Stimulated activated naive CD8-positive, alpha-beta T cell treated with anti-CD3 and anti-CD28 coated beads, Interleukin-15, amount 100 ng/mL, for 72 hours (primary cell): ENCODE measurements at regions not wholly inside any gene's neighbourhood (a gene's known extent, or its start where the extent isn't known, plus 50 kb on each side); places are given as distances from the start of the nearest gene placed in this dataset.
"Not testable (repeated sequence)": the region's sequence is repeated elsewhere in the genome, so short reads cannot be mapped to it uniquely, and the experiment has no call there.

Experiments used
- ATAC-seq: fragments of 150-1000 bp; cut with Tn5 transposase; 2 replicates; pipeline ENCODE4 v1.10.0; 2021; ENCODE audit warnings: mild to moderate bottlenecking, moderate library complexity
- DNase-seq, 2 donors: peaks; one replicate each; pipeline ENCODE4 v3.0.0; 2021 to 2022
- H3K27ac Mint-ChIP-seq, 2 donors: one replicate each; pipeline ENCODE4 v1.8.0; 2022; ENCODE audit warnings: mild to moderate bottlenecking in 2 of 2, mixed read lengths in 2 of 2, moderate library complexity in 2 of 2
- H3K27me3 Mint-ChIP-seq: one replicate; pipeline ENCODE4 v1.8.0; 2022; ENCODE audit warnings: mixed read lengths
- H3K4me1 Mint-ChIP-seq: one replicate; pipeline ENCODE4 v1.8.0; 2022; ENCODE audit warnings: mild to moderate bottlenecking, mixed read lengths
- H3K4me3 Mint-ChIP-seq, 2 donors: one replicate each; pipeline ENCODE4 v1.8.0; 2022; ENCODE audit warnings: mild to moderate bottlenecking in 2 of 2, mixed read lengths in 2 of 2, moderate library complexity in 1 of 2
- H3K9me3 Mint-ChIP-seq, 2 donors: one replicate each; pipeline ENCODE4 v1.8.0; 2022; ENCODE audit warnings: mixed read lengths in 2 of 2

DNA sequence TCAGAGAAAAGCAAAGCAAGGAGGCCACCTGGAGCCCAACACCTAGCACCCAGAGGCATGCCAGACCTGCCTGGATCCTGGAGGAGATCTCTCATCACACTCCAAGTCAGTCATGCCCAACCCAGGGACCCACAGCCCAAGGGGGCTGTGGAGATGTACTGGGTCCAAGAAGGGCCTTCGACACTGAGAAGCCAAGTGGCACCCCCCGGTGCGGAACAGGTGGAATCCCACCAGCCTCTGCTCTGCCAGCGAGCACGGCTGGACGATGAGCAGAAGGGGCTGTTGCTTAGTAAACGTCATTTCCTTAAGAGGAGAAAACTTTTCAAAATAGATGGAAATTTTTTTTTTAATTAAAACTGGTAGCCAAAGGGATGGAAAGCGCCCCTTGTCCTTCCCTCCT is 171.9 kb upstream of the GRK3 start:
- peaks cover 70% of the 10 kb centered on the region for H3K4me1 Mint-ChIP-seq
- no peaks in the 10 kb centered on the region for H3K27me3 Mint-ChIP-seq
- H3K27ac Mint-ChIP-seq = peak overlapping the region; percentile 13
- H3K4me3 Mint-ChIP-seq = no peak overlapping the region
- no peaks in the 10 kb centered on the region for H3K9me3 Mint-ChIP-seq
- no peak for DNase-seq
- ATAC-seq = no peak

DNA sequence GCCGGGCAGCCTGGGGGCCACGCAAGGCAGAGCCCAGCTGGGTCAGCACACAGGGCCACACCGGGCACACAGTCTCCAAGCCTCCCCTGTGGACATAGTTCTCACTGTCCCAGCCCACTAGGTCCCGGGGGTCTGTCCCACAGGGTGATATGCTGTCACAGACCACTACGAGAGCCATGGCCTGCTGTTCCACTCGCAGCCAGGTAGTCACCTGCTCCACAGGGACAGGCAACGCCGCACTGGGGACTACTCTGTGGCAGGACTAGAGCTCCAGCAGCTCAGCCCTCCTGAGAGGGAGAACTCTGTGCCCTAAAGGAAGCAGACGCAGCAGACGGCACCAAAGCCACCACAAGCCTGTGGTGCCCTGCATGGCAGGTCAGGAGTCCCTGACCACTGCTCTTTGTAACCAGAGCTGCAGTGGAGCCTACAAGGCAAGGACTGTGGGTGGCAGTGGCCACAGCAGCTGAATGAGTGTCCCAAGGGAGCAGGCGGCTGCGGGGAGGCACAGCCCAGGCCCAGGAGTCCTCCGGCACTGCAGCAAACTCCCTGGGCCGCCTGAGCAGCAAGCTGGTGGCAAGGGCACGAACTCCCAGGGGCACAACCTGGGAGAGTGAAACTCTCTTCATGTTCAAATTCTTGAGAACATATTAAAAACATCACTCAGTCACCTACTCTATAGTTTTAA is 171.2 kb upstream of the GRK3 start:
- Mint-ChIP-seq H3K9me3 (no peaks in the 10 kb centered on the region), H3K27me3 (no peaks in the 10 kb centered on the region), H3K27ac (no peak overlapping the region), H3K4me3 (no peak overlapping the region), H3K4me1 (peaks cover 73% of the 10 kb centered on the region)
- ATAC-seq (no peak), DNase-seq (no peak)

- H3K4me1 Mint-ChIP-seq = peaks cover 70% of the 10 kb centered on the region
- no peak overlapping the region for H3K27ac Mint-ChIP-seq
- no peaks in the 10 kb centered on the region for H3K27me3 Mint-ChIP-seq
- no peak overlapping the region for H3K4me3 Mint-ChIP-seq
- H3K9me3 Mint-ChIP-seq = no peaks in the 10 kb centered on the region
- ATAC-seq (no peak), DNase-seq (no peak)
Observed at GRCh38 chr22:25395468-25395867, 169.0 kb upstream of the GRK3 start.

DNA sequence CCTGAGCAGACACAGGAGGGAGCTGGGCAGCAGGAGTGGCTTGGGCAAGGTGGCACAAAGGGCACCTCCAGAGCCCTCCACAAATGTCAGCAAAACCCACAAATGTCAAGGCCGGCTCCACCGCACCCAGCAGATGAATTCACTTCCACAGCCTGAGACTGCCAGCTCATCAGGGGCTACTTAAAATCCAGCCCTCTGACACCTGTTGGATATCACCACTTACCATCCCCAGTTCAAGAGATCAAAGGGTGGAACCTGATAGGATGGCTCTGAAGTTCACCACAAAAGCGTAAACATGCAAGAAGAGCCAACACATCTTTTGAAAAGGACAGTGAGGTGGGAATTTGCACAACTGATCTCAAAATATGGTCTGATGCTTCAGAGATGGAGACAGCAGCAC is 168.6 kb upstream of the GRK3 start:
- H3K4me1 Mint-ChIP-seq = peaks cover 70% of the 10 kb centered on the region
- H3K4me3 Mint-ChIP-seq = no peak overlapping the region
- no peaks in the 10 kb centered on the region for H3K27me3 Mint-ChIP-seq
- DNase-seq (no peak), ATAC-seq (no peak)
- H3K27ac Mint-ChIP-seq = peak overlapping the region in 1 of 2 donors; percentile 25
- no peaks in the 10 kb centered on the region for H3K9me3 Mint-ChIP-seq

DNA sequence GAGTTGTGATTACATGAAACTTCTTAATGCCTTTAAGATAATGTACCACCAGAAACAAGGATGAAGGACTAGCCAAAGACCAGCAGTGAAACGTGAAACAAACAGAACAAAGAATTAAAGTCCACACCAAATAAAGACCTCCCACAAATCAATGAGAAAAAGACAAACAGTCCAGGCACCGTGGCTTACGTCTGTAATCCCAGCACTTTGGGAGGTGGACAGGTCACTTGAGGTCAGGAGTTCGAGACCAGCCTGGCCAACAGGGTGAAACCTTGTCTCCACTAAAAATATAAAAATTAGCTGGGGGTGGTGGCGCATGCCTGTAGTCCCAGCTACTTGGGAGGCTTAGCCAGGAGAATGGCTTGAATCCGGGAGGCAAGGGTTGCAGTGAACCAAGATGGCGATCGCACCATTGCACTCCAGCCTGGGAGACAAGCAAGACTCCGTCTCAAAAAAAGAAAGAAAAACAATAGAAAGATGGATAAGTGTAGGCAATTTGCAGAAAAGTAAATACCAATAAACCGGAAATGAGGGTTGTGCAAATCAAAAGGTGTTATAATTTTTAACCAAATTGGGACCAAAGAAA is 167.8 kb upstream of the GRK3 start:
- Mint-ChIP-seq H3K4me3 (no peak overlapping the region), H3K9me3 (no peaks in the 10 kb centered on the region), H3K27me3 (no peaks in the 10 kb centered on the region), H3K27ac (no peak overlapping the region), H3K4me1 (peaks cover 76% of the 10 kb centered on the region)
- DNase-seq = no peak
- no peak for ATAC-seq

DNA sequence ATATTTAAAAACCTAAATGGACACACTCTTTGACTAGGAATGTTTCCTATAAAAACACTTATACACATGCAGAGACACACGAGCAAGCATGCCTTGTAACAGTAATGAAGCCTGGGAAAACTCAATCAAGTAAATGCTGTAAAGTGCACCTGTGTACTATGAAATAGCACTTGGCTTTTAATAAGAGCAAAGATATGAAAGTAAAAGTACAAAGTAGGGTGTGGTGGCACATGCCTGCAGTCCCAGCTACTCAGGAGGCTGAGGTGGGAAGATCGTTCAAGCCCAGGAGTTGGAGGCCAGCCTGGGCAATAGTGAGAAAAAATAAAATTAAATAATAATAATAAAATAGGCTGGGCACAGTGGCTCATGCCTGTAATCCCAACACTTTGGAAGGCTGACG is 166.9 kb upstream of the GRK3 start:
- H3K27ac Mint-ChIP-seq = peak overlapping the region in 1 of 2 donors; percentile 38
- no peak for DNase-seq
- peaks cover 78% of the 10 kb centered on the region for H3K4me1 Mint-ChIP-seq

GRCh38 chr22:25398591-25399062 is 165.8 kb upstream of the GRK3 start:
- peaks cover 88% of the 10 kb centered on the region for H3K4me1 Mint-ChIP-seq
- peak overlapping the region; percentile 60 to 70 for H3K4me3 Mint-ChIP-seq
- DNase-seq = peak; percentile 62 to 74
- H3K9me3 Mint-ChIP-seq, H3K27me3 Mint-ChIP-seq: not testable (repeated sequence)
- H3K27ac Mint-ChIP-seq = peak overlapping the region; percentile 27 to 33
- peak; percentile 94 for ATAC-seq

More for the DNA sequence above, 166.9 kb upstream of the GRK3 start:
- H3K4me3 Mint-ChIP-seq = peak overlapping the region; percentile 65 to 70
- H3K9me3 Mint-ChIP-seq = no peaks in the 10 kb centered on the region
- ATAC-seq = no peak
- H3K27me3 Mint-ChIP-seq = no peaks in the 10 kb centered on the region

- Mint-ChIP-seq H3K27me3 (no peaks in the 10 kb centered on the region), H3K27ac (no peak overlapping the region), H3K9me3 (no peaks in the 10 kb centered on the region), H3K4me3 (no peak overlapping the region), H3K4me1 (peaks cover 91% of the 10 kb centered on the region)
- DNase-seq (no peak), ATAC-seq (no peak)
Observed at GRCh38 chr22:25399649-25400151, 164.8 kb upstream of the GRK3 start.

- H3K9me3 Mint-ChIP-seq = no peaks in the 10 kb centered on the region
- peaks cover 7% of the 10 kb centered on the region for H3K27me3 Mint-ChIP-seq
- DNase-seq (no peak), ATAC-seq (no peak)
- H3K4me1 Mint-ChIP-seq = peaks cover 81% of the 10 kb centered on the region
- no peak overlapping the region for H3K27ac Mint-ChIP-seq
- H3K4me3 Mint-ChIP-seq = peak overlapping the region in 1 of 2 donors; percentile 90
Observed at GRCh38 chr22:25402160-25402500, 162.3 kb upstream of the GRK3 start.

DNA sequence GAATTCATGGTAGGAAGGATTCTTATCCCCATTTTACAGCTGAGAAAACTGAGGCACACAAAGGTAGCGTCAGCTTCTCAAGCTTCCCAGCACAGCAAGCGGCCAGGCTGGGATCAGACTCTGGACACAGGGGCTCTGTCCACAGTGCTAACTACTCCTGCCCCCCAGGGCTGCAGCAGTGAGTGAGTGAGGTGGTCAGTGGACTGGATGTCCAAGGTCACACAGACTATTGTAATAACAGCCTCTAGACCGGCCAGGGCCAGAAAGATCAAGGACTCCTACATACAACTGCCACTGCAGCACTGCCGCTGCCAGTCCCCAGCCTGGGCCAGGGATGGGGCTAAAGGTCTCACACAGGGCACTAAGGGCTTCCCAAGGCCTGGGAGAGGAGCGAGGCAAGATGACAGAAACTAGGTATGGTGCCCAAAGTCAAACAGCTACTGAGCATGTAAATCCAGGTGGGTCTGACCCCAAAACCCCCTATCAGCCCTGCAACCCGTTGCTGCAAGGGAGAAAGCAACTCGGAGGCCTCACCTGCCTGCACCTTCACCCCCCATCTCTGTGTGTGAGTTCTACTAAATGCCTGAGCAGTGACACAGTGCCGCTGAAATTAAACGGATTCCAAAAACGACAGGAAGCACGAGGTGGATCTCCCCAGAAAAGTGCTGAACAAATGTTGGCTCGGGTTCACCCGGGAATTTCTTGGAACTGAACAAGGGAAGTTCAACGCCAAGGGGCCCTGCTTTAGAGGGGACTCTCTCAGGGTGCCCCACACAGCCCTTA is 161.8 kb upstream of the GRK3 start:
- DNase-seq (no peak), ATAC-seq (no peak)
- H3K27ac Mint-ChIP-seq = no peak overlapping the region
- peak overlapping the region; percentile 88 to 90 for H3K4me3 Mint-ChIP-seq
- H3K9me3 Mint-ChIP-seq = no peaks in the 10 kb centered on the region
- peaks cover 7% of the 10 kb centered on the region for H3K27me3 Mint-ChIP-seq
- peaks cover 75% of the 10 kb centered on the region for H3K4me1 Mint-ChIP-seq

DNA sequence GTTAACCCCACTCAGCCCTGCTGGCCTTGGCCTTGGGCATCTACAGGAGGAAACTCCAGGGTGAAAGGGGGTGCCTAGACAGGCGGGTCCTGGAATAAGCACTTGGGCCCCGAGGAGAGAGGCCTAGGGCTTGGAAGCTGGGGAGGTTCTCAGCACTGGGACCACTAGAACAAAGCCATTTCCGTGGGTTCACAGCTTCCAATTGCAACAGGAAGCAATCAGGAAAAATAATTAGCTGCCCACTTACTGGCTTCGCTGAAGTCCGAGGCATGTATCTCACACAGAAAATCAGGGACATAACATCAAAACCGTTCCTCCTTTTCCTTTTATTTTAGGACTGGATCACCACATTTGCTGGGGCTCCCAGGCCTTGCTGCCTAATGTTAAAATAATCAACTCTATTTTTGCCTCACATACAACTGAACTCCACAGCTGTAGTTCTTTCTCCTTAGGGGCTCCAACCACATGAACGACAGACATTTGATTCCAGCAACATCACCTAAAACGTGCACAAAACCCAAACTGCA is 161.1 kb upstream of the GRK3 start:
- H3K9me3 Mint-ChIP-seq = no peaks in the 10 kb centered on the region
- peak overlapping the region; percentile 88 to 90 for H3K4me3 Mint-ChIP-seq
- H3K27ac Mint-ChIP-seq = peak overlapping the region in 1 of 2 donors; percentile 90
- no peak for DNase-seq
- peaks cover 7% of the 10 kb centered on the region for H3K27me3 Mint-ChIP-seq
- no peak for ATAC-seq
- H3K4me1 Mint-ChIP-seq = peaks cover 69% of the 10 kb centered on the region

- DNase-seq = peak; percentile 20 to 29
- Mint-ChIP-seq H3K27me3 (peaks cover 7% of the 10 kb centered on the region), H3K27ac (peak overlapping the region; percentile 50 to 90)
Observed at GRCh38 chr22:25403811-25404471, 160.5 kb upstream of the GRK3 start.

GRCh38 chr22:25404556-25404927 is 159.9 kb upstream of the GRK3 start:
- Mint-ChIP-seq H3K9me3 (no peaks in the 10 kb centered on the region), H3K4me3 (peak overlapping the region; percentile 88 to 90), H3K27me3 (peaks cover 7% of the 10 kb centered on the region), H3K4me1 (peaks cover 57% of the 10 kb centered on the region), H3K27ac (peak overlapping the region; percentile 12 to 90)
- peak in 1 of 2 donors; percentile 21 for DNase-seq
- ATAC-seq = peak; percentile 18

More at GRCh38 chr22:25403811-25404471, 160.5 kb upstream of the GRK3 start:
- Mint-ChIP-seq H3K4me1 (peaks cover 63% of the 10 kb centered on the region), H3K4me3 (peak overlapping the region; percentile 88 to 90), H3K9me3 (no peaks in the 10 kb centered on the region)
- peak; percentile 45 for ATAC-seq

GRCh38 chr22:25404928-25405816 is 159.3 kb upstream of the GRK3 start:
- Mint-ChIP-seq H3K27ac (no peak overlapping the region), H3K4me1 (peaks cover 53% of the 10 kb centered on the region), H3K4me3 (peak overlapping the region; percentile 82 to 88), H3K9me3 (no peaks in the 10 kb centered on the region), H3K27me3 (peaks cover 7% of the 10 kb centered on the region)
- ATAC-seq (peak; percentile 77), DNase-seq (peak; percentile 49 to 67)
